ENCODE measurements at regions not wholly inside any gene's neighbourhood (a gene's known extent, or its start where the extent isn't known, plus 50 kb on each side); places are given as distances from the start of the nearest gene placed in this dataset.
A peak's percentile ranks its signal among the peaks of the same experiment; 100 is the strongest.
"Not testable (repeated sequence)": the region's sequence is repeated elsewhere in the genome, so short reads cannot be mapped to it uniquely, and the experiment has no call there.

GRCh38 chr14:49946320-49947141, 53.6 kb downstream of the ARF6 start:
- DNase-seq, result peak; percentile 33
- in situ Hi-C loops (cut with HindIII; ENCODE audit: low pct_ligation_motif_present, low pct_unique_long_range_greater_than_20kb, low sequenced_read_pairs), result no loop called here

GRCh38 chr14:49947506-49947905, 54.6 kb downstream of the ARF6 start:
- DNase-seq, result no peak
- in situ Hi-C loops (cut with HindIII; ENCODE audit: low pct_ligation_motif_present, low pct_unique_long_range_greater_than_20kb, low sequenced_read_pairs), result no loop called here

- in situ Hi-C loops (cut with HindIII; ENCODE audit: low pct_ligation_motif_present, low pct_unique_long_range_greater_than_20kb, low sequenced_read_pairs), result no loop called here
Measured at GRCh38 chr14:49950275-49951228, 57.7 kb downstream of the ARF6 start.

GRCh38 chr14:49951229-49951607, 58.3 kb downstream of the ARF6 start:
- in situ Hi-C loops (cut with HindIII; ENCODE audit: low pct_ligation_motif_present, low pct_unique_long_range_greater_than_20kb, low sequenced_read_pairs), result no loop called here
- DNase-seq, result no peak

More at GRCh38 chr14:49950275-49951228, 57.7 kb downstream of the ARF6 start:
- no peak for DNase-seq

GRCh38 chr14:49951691-49952345, 58.9 kb downstream of the ARF6 start:
- no peak for DNase-seq
- in situ Hi-C loops (cut with HindIII; ENCODE audit: low pct_ligation_motif_present, low pct_unique_long_range_greater_than_20kb, low sequenced_read_pairs), result no loop called here

GRCh38 chr14:49953196-49953595, 60.3 kb downstream of the ARF6 start:
- in situ Hi-C loops (cut with HindIII; ENCODE audit: low pct_ligation_motif_present, low pct_unique_long_range_greater_than_20kb, low sequenced_read_pairs), result no loop called here
- DNase-seq, result no peak

- no peak for DNase-seq
- in situ Hi-C loops (cut with HindIII; ENCODE audit: low pct_ligation_motif_present, low pct_unique_long_range_greater_than_20kb, low sequenced_read_pairs), result no loop called here
Measured at GRCh38 chr14:49954171-49954631, 61.3 kb downstream of the ARF6 start.

- no peak for DNase-seq
- in situ Hi-C loops (cut with HindIII; ENCODE audit: low pct_ligation_motif_present, low pct_unique_long_range_greater_than_20kb, low sequenced_read_pairs), result no loop called here
Measured at GRCh38 chr14:49955024-49955423, 62.1 kb downstream of the ARF6 start.

- in situ Hi-C loops (cut with HindIII; ENCODE audit: low pct_ligation_motif_present, low pct_unique_long_range_greater_than_20kb, low sequenced_read_pairs), result no loop called here
- DNase-seq, result no peak
Measured at GRCh38 chr14:49957089-49957852, 64.4 kb downstream of the ARF6 start.

GRCh38 chr14:49959822-49960408, 67.0 kb downstream of the ARF6 start:
- in situ Hi-C loops (cut with HindIII; ENCODE audit: low pct_ligation_motif_present, low pct_unique_long_range_greater_than_20kb, low sequenced_read_pairs), result no loop called here
- DNase-seq, result peak; percentile 71

GRCh38 chr14:49960453-49960852, 67.6 kb downstream of the ARF6 start:
- in situ Hi-C loops (cut with HindIII; ENCODE audit: low pct_ligation_motif_present, low pct_unique_long_range_greater_than_20kb, low sequenced_read_pairs), result no loop called here
- DNase-seq, result no peak

GRCh38 chr14:49961270-49962222, 68.7 kb downstream of the ARF6 start:
- in situ Hi-C loops (cut with HindIII; ENCODE audit: low pct_ligation_motif_present, low pct_unique_long_range_greater_than_20kb, low sequenced_read_pairs), result no loop called here
- DNase-seq, result no peak

GRCh38 chr14:49962621-49963020, 69.7 kb downstream of the ARF6 start:
- in situ Hi-C loops (cut with HindIII; ENCODE audit: low pct_ligation_motif_present, low pct_unique_long_range_greater_than_20kb, low sequenced_read_pairs), result no loop called here
- DNase-seq, result no peak

- DNase-seq; in situ Hi-C loops (cut with HindIII; ENCODE audit: low pct_ligation_motif_present, low pct_unique_long_range_greater_than_20kb, low sequenced_read_pairs): not testable (repeated sequence)
Measured at GRCh38 chr14:49965068-49965651, 72.3 kb downstream of the ARF6 start.

GRCh38 chr14:49966304-49966809, 73.5 kb downstream of the ARF6 start:
- DNase-seq, result peak; percentile 90
- in situ Hi-C loops (cut with HindIII; ENCODE audit: low pct_ligation_motif_present, low pct_unique_long_range_greater_than_20kb, low sequenced_read_pairs), result no loop called here

- DNase-seq, result no peak
- in situ Hi-C loops (cut with HindIII; ENCODE audit: low pct_ligation_motif_present, low pct_unique_long_range_greater_than_20kb, low sequenced_read_pairs), result no loop called here
Measured at GRCh38 chr14:49966971-49967630, 74.2 kb downstream of the ARF6 start.
